ENCODE measurements at regions not wholly inside any gene's neighbourhood (a gene's known extent, or its start where the extent isn't known, plus 50 kb on each side); places are given as distances from the start of the nearest gene placed in this dataset.
A peak's percentile ranks its signal among the peaks of the same experiment; 100 is the strongest.

GRCh38 chr15:97196048-97197014, 764.2 kb upstream of the ARRDC4 start:
- DNase-seq = no peak

- no peak for DNase-seq
Observed at GRCh38 chr15:97199393-97200051, 761.0 kb upstream of the ARRDC4 start.

- DNase-seq = no peak
Observed at GRCh38 chr15:97200161-97200560, 760.3 kb upstream of the ARRDC4 start.

- DNase-seq = no peak
Observed at GRCh38 chr15:97210277-97210676, 750.2 kb upstream of the ARRDC4 start.

- no peak for DNase-seq
Observed at GRCh38 chr15:97215629-97216028, 744.9 kb upstream of the ARRDC4 start.

- DNase-seq = no peak
Observed at GRCh38 chr15:97224191-97224641, 736.3 kb upstream of the ARRDC4 start.

- DNase-seq = peak; percentile 20
Observed at GRCh38 chr15:97234851-97235610, 725.5 kb upstream of the ARRDC4 start.

GRCh38 chr15:97235611-97235985, 724.9 kb upstream of the ARRDC4 start:
- DNase-seq = no peak

- DNase-seq = no peak
Observed at GRCh38 chr15:97236140-97236539, 724.4 kb upstream of the ARRDC4 start.

- DNase-seq = no peak
Observed at GRCh38 chr15:97237160-97237559, 723.3 kb upstream of the ARRDC4 start.

- DNase-seq = no peak
Observed at GRCh38 chr15:97248376-97248775, 712.1 kb upstream of the ARRDC4 start.

- no peak for DNase-seq
Observed at GRCh38 chr15:97259943-97260342, 700.6 kb upstream of the ARRDC4 start.

- DNase-seq = no peak
Observed at GRCh38 chr15:97301166-97301565, 659.3 kb upstream of the ARRDC4 start.

GRCh38 chr15:97316362-97316761, 644.1 kb upstream of the ARRDC4 start:
- no peak for DNase-seq

- DNase-seq = no peak
Observed at GRCh38 chr15:97317163-97317562, 643.3 kb upstream of the ARRDC4 start.

GRCh38 chr15:97319291-97319690, 641.2 kb upstream of the ARRDC4 start:
- DNase-seq = no peak

GRCh38 chr15:97346221-97346620, 614.3 kb upstream of the ARRDC4 start:
- DNase-seq = no peak

- no peak for DNase-seq
Observed at GRCh38 chr15:97350813-97351212, 609.7 kb upstream of the ARRDC4 start.

GRCh38 chr15:97383516-97383915, 577.0 kb upstream of the ARRDC4 start:
- no peak for DNase-seq

GRCh38 chr15:97386940-97387339, 573.6 kb upstream of the ARRDC4 start:
- no peak for DNase-seq

- no peak for DNase-seq
Observed at GRCh38 chr15:97401195-97401594, 559.3 kb upstream of the ARRDC4 start.

- DNase-seq = no peak
Observed at GRCh38 chr15:97401970-97402369, 558.5 kb upstream of the ARRDC4 start.

GRCh38 chr15:97406841-97407240, 553.7 kb upstream of the ARRDC4 start:
- DNase-seq = no peak
